ENCODE measurements at regions not wholly inside any gene's neighbourhood (a gene's known extent, or its start where the extent isn't known, plus 50 kb on each side); places are given as distances from the start of the nearest gene placed in this dataset.

DNA sequence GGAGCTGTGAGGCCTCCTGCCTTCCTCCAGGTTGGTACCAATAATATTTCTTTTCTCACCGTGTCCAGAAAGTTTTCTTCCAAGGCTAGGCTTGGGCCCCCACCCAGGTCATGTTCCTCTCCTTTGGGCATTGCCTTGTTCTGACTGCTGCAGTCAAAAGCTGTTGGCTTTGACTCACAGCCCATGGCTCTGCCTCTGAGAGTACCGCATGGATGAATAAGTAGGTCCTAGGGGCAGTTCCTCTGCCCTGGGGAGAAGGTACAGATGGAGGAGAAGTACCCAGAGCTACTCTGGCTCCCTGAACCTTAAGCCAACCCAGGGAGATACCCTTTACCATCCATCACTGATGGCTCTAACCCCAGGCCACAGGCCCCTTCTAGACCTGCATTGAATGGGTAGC is 115.0 kb downstream of the NAV1 start:
- no peak for FAIRE-seq
- Histone ChIP-seq H3K9ac (replicated peaks in 1 of 4; ENCODE audit: extremely low read depth in 1 of 4, low read depth in 3 of 4, low read length in 3 of 4) (no peak overlapping the region), H3K79me2 (ENCODE audit: control insufficient read depth in 1 of 2, insufficient read depth in 2 of 2, low read length in 2 of 2) (peaks cover 0 to 29% of the 10 kb centered on the region in 2 experiments; a peak in 2 of 4 replicates), H2BK120ac (replicated peaks; ENCODE audit: low read depth, low read length) (no peak overlapping the region), H3K9me3 (ENCODE audit: insufficient read depth in 2 of 2, low read depth in 1 of 2, low read length in 1 of 2) (no peaks in the 10 kb centered on the region), H3K36me3 (ENCODE audit: control insufficient read depth in 2 of 4, insufficient read depth in 4 of 4, low read length in 3 of 4) (no peaks in the 10 kb centered on the region), H2AFZ (ENCODE audit: low read length) (no peak overlapping the region), H3K4ac (replicated peaks; ENCODE audit: insufficient read length, low read depth, low read length) (no peak overlapping the region), H3K79me1 (ENCODE audit: low read depth, low read length) (peaks cover 12% of the 10 kb centered on the region), H3K27me3 (replicated peaks in 1 of 4; ENCODE audit: control insufficient read depth in 3 of 4, extremely low read depth in 1 of 4, insufficient read depth in 3 of 4, low read length in 3 of 4) (peaks cover 0 to 12% (median 8%) of the 10 kb centered on the region in 4 experiments; a peak in 5 of 7 replicates), H3K23me2 (ENCODE audit: low read depth, low read length) (peaks cover 9% of the 10 kb centered on the region), H3K4me1 (replicated peaks in 1 of 4; ENCODE audit: control insufficient read depth in 3 of 4, insufficient read depth in 4 of 4, low read length in 3 of 4) (peaks cover 9 to 30% (median 24%) of the 10 kb centered on the region in 4 experiments), H2AK5ac (ENCODE audit: low read depth, low read length) (no peak overlapping the region), H4K91ac (replicated peaks; ENCODE audit: insufficient read length, low read length) (no peak overlapping the region), H3K4me3 (ENCODE audit: extremely low read depth in 1 of 4, insufficient read depth in 2 of 4, low read depth in 3 of 4, low read length in 4 of 4) (no peak overlapping the region), H3K56ac (replicated peaks; ENCODE audit: insufficient read length, low read depth, low read length) (no peak overlapping the region), H3K18ac (ENCODE audit: extremely low read depth, low read length) (no peak overlapping the region), H3K14ac (ENCODE audit: insufficient read length) (no peak overlapping the region), H3K4me2 (ENCODE audit: insufficient read depth in 1 of 2, low read depth in 2 of 2, low read length in 2 of 2) (no peak overlapping the region), H4K5ac (ENCODE audit: insufficient read length, low read depth, low read length) (no peak overlapping the region), H4K20me1 (replicated peaks in 1 of 2; ENCODE audit: control insufficient read depth in 1 of 2, insufficient read depth in 2 of 2, low read length in 2 of 2) (peaks cover 8 to 16% of the 10 kb centered on the region in 2 experiments), H2BK5ac (ENCODE audit: low read depth, low read length) (no peak overlapping the region), H2BK15ac (ENCODE audit: low read length) (no peak overlapping the region), H3K27ac (ENCODE audit: low read depth, low read length) (no peak overlapping the region), H4K8ac (ENCODE audit: extremely low read depth, insufficient read depth, low read length) (no peak overlapping the region), H2BK20ac (ENCODE audit: low read length) (no peak overlapping the region), H3K23ac (ENCODE audit: insufficient read length) (no peak overlapping the region), H2BK12ac (ENCODE audit: low read depth, low read length) (no peak overlapping the region)
- 90% methylated on average over 2 of the region's 2 CpGs; no CpG with 5 or more reads in 1 of the 2 experiments for WGBS, 2 experiments (ENCODE audit: extremely low coverage in 1 of 2, insufficient coverage in 1 of 2, insufficient read length in 1 of 2, insufficient replicate concordance in 2 of 2, low coverage in 1 of 2, low lambda C conversion rate in 2 of 2, missing lambda C conversion rate in 1 of 2)
- TF ChIP-seq SP1 (IDR thresholded peaks at IDR 0.05; ENCODE audit: low read depth, low read length) (no peak), EGR1 (IDR thresholded peaks at IDR 0.05; ENCODE audit: borderline replicate concordance, low read depth, low read length) (no peak)
- POLR2A ChIA-PET (ENCODE audit: partially characterized antibody), result interaction anchor here (1.0 to 1.6 kb wide), 3 partner anchors 13 to 22 kb away, joined by 3 read pairs; no protein-coding TSS in a partner anchor
- CTCF ChIA-PET (ENCODE audit: partially characterized antibody), result interaction anchor here (0.6 to 5.3 kb wide), 10 partner anchors 10 to 239 kb away, joined by 3 to 34 read pairs (median 4); no protein-coding TSS in a partner anchor
- DNase-seq (ENCODE audit: low read depth in 1 of 2, low spot score in 2 of 2), result no peak

All from H1 (cell line).